GM18858 (cell line): ENCODE measurements at regions not wholly inside any gene's neighbourhood (a gene's known extent, or its start where the extent isn't known, plus 50 kb on each side); places are given as distances from the start of the nearest gene placed in this dataset.
"Not testable (repeated sequence)": the region's sequence is repeated elsewhere in the genome, so short reads cannot be mapped to it uniquely, and the experiment has no call there.

Experiments used
- ATAC-seq: cut with Tn5 transposase; IDR thresholded peaks from one replicate; pipeline ENCODE4 v1.9.1; 2021; ENCODE audit not compliant: unreplicated experiment

GRCh38 chr6:74070091-74070490, 374.1 kb downstream of the CD109 start:
- no peak for ATAC-seq

DNA sequence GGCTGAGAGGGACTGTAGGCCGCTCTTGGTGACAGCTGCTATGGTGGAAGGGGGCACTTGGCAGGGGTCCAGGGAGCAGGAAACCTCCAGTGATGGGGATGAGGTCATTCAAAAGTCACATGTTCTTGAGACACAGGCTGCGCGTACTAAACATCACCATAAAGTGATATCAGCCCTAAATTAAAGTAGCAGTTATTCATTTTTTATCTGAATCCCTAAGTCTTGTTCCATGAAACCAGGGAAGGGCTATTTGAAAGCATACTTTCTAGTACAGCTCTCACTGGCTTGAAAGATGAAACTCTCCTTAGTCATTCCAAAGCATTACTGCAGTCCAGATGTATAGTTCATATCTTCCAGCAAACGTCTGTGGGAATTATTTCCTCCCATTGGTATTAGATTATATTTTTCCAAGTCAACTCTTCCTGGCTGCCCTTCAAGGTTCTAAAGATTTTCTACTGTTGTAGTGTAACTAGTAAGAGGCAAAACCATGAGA, 373.1 kb downstream of the CD109 start:
- ATAC-seq = no peak

- no peak for ATAC-seq
Measured at GRCh38 chr6:74066168-74066871, 370.3 kb downstream of the CD109 start.

GRCh38 chr6:74065705-74066104, 369.7 kb downstream of the CD109 start:
- ATAC-seq = no peak

- ATAC-seq = no peak
Measured at GRCh38 chr6:74063391-74063790, 367.4 kb downstream of the CD109 start.

DNA sequence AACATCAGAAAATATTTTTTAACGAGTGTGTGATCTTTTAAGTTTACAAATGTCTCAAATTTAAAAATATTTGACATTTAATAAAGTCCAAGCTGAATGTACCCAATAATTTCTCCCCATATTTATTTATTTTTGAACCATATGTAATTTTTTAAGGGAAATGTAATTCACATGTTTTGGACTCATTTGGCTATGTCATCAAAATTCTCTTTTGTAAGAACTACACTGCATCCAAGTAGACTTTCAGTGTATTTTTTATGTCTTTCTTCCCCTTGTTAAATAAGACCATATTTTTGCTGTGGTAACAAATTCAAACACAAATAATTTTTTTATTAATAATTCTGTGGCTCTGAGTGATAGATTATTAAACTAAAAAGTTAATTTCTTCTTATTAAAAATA, 365.2 kb downstream of the CD109 start:
- ATAC-seq = no peak

DNA sequence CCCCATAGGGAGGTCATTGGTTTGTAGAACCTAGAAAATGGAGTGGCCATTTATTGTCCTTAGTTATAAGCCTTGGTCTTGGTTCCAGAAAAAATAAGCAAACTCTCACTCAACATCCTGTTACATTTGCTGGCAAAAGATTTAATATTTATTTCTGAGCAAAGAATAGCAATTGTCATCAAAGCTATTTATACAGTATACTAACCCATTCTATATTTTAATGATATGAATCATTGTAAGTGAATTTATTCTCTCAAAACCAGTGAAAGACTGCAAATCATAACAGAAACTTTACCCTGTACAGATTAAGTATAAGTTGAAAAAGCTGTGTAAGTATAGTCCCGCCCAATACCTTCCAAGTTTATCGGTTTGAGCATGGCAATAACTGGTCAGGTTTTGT, 364.4 kb downstream of the CD109 start:
- no peak for ATAC-seq

GRCh38 chr6:74058606-74059005, 362.6 kb downstream of the CD109 start:
- no peak for ATAC-seq

- no peak for ATAC-seq
Measured at GRCh38 chr6:74057326-74057725, 361.3 kb downstream of the CD109 start.

GRCh38 chr6:74054190-74054589, 358.2 kb downstream of the CD109 start:
- ATAC-seq = no peak

GRCh38 chr6:74050921-74051320, 354.9 kb downstream of the CD109 start:
- no peak for ATAC-seq

GRCh38 chr6:74048387-74048786, 352.4 kb downstream of the CD109 start:
- ATAC-seq = no peak

GRCh38 chr6:74044417-74045096, 348.6 kb downstream of the CD109 start:
- ATAC-seq = no peak

DNA sequence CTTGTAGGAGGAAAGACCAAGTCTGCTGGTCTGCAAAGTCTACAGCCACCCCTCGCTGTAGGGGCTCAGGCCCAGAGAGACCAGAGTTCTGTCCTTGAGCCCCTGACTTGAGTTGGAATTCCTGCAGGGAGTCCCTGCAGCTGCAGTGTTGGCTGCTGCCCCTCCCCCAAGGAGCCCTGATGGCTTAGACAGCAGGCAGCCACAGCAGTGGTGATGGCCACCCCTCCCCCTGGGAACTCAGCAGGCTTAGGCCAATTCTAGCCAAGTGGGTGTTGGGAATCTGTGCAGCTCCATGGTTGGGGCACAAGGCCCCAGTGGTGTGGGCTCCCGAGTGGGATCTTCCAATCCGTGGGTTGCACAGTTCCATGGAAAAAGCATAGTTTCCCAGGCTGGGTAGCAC, 345.4 kb downstream of the CD109 start:
- ATAC-seq = no peak

- ATAC-seq = no peak
Measured at GRCh38 chr6:74018825-74019224, 322.8 kb downstream of the CD109 start.

GRCh38 chr6:74015427-74015826, 319.4 kb downstream of the CD109 start:
- no peak for ATAC-seq

GRCh38 chr6:74000666-74001490, 304.9 kb downstream of the CD109 start:
- no peak for ATAC-seq

DNA sequence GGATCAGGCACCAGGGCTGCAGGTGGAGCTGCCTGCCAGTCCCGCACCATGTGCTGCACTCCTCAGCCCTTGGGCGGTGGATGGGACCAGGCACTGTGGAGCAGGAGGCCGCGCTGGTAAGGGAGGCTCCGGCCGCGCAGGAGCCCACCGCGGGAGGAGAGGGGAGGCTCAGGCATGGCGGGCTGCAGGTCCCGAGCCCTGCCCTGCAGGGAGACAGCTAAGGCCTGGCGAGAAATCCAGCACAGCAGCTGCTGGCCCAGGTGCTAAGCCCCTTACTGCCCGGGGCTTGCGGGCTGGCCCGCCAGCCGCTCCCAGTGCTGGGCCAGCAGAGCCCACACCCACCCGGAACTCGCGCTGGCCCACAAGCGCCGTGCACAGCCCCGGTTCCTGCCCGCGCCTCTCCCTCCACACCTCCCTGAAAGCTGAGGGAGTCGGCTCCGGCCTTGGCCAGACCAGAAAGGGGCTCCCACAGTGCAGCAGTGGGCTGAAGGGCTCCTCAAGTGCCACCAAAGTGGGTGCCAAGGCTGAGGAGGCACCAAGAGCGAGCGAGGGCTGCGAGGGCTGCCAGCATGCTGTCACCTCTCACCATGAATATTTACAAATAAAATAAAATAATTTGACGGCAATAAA, 294.7 kb downstream of the CD109 start:
- not testable (repeated sequence) for ATAC-seq

DNA sequence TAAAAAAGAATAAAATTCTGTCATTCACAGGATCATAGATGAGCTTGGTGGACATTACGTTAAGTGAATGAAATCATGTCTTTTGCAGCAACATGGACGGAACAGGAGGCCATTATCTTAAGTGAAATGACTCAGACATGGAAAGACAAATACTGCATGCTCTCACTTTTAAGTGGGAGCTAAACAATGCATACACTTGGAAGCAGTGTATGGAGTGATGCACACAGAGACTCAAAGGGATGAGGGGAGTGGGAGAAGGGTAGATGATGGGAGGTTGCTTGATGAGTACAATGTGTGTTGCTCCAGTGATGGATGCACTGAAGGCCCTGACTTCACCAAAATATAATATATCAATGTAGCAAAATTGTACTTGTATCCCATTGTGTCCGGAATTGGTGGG, 293.4 kb downstream of the CD109 start:
- ATAC-seq = no peak

- ATAC-seq = no peak
Measured at GRCh38 chr6:73985891-73986290, 289.9 kb downstream of the CD109 start.

DNA sequence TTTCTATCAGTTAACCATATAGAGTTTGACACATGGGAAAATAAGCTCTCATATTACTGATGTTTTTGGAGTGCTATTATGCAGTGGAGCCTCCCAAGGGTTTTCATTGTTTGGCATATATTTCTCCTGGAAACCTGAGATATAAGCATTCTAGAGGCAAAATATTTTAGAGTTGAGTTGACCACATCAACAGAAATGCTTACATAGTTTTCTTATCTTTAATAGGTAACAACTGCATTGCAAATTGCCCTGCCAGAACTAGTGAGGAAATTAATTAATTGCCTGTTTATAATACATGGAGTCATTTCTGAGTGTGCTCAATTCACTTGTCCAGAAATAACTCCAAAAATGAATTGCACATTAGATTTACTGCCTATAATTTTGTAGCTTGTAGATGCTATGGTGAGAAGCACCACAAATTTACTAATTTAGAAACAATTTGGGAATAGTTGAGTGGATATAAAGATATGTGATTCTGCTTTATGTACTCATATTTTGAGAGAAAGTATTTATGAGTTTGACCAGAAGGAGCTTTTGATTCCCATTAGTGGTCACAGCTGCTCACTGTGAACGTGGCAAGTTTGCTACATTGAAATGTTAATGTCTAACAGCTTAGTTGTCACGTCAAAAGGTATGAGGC, 288.7 kb downstream of the CD109 start:
- no peak for ATAC-seq
